T-helper 17 cell (primary cell): ENCODE measurements at regions not wholly inside any gene's neighbourhood (a gene's known extent, or its start where the extent isn't known, plus 50 kb on each side); places are given as distances from the start of the nearest gene placed in this dataset.
"Not testable (repeated sequence)": the region's sequence is repeated elsewhere in the genome, so short reads cannot be mapped to it uniquely, and the experiment has no call there.

Experiments
- ATAC-seq: fragments of 150-1000 bp; cut with Tn5 transposase; 2 replicates; pipeline ENCODE4 v1.10.0; 2021; ENCODE audit warnings: mild to moderate bottlenecking, moderate library complexity
- DNase-seq, 3 donors: peaks; one replicate each; pipeline versions ENCODE4 v3.0.0 to v3.0.0-alpha.2; 2020 to 2021
- H3K9me3 ChIP-seq: one replicate; pipeline ENCODE4 v1.7.0; 2013; ENCODE audit warnings: low read length, mild to moderate bottlenecking; ENCODE audit not compliant: control insufficient read depth, poor library complexity, severe bottlenecking
- H3K27ac Mint-ChIP-seq: one replicate; pipeline ENCODE4 v1.8.0; 2022; ENCODE audit warnings: mild to moderate bottlenecking, moderate library complexity, mixed read lengths
- H3K27me3 Mint-ChIP-seq: one replicate; pipeline ENCODE4 v1.8.0; 2022; ENCODE audit warnings: mixed read lengths
- H3K36me3 Mint-ChIP-seq: one replicate; pipeline ENCODE4 v1.8.0; 2022; ENCODE audit warnings: low read depth, mixed read lengths
- H3K4me1 Mint-ChIP-seq: one replicate; pipeline ENCODE4 v1.8.0; 2022; ENCODE audit warnings: mild to moderate bottlenecking, mixed read lengths
- H3K4me3 Mint-ChIP-seq: one replicate; pipeline ENCODE4 v1.8.0; 2022; ENCODE audit warnings: mild to moderate bottlenecking, moderate library complexity, mixed read lengths

- no peaks in the 10 kb centered on the region for H3K27me3 Mint-ChIP-seq
- H3K36me3 Mint-ChIP-seq: no peaks in the 10 kb centered on the region
These were observed 142.2 kb upstream of the DDHD1 start for GRCh38 chr14:53295372-53295771.

GRCh38 chr14:53286301-53286700, 133.2 kb upstream of the DDHD1 start:
- H3K27me3 Mint-ChIP-seq: no peaks in the 10 kb centered on the region
- H3K36me3 Mint-ChIP-seq: no peaks in the 10 kb centered on the region
- DNase-seq: no peak
- H3K4me1 Mint-ChIP-seq: no peaks in the 10 kb centered on the region
- no peak overlapping the region for H3K4me3 Mint-ChIP-seq
- no peaks in the 10 kb centered on the region for H3K9me3 ChIP-seq
- ATAC-seq: no peak
- no peak overlapping the region for H3K27ac Mint-ChIP-seq

More at GRCh38 chr14:53295372-53295771, 142.2 kb upstream of the DDHD1 start:
- H3K9me3 ChIP-seq: no peaks in the 10 kb centered on the region
- Mint-ChIP-seq H3K4me3 (no peak overlapping the region), H3K4me1 (no peaks in the 10 kb centered on the region), H3K27ac (no peak overlapping the region)
- no peak for ATAC-seq
- DNase-seq: no peak

GRCh38 chr14:53285821-53286220, 132.7 kb upstream of the DDHD1 start:
- Mint-ChIP-seq H3K36me3 (no peaks in the 10 kb centered on the region), H3K4me3 (no peak overlapping the region), H3K27me3 (no peaks in the 10 kb centered on the region), H3K27ac (no peak overlapping the region), H3K4me1 (no peaks in the 10 kb centered on the region)
- H3K9me3 ChIP-seq: no peaks in the 10 kb centered on the region
- ATAC-seq (no peak), DNase-seq (no peak)

- Mint-ChIP-seq H3K27ac (no peak overlapping the region), H3K4me3 (no peak overlapping the region), H3K36me3 (no peaks in the 10 kb centered on the region), H3K4me1 (no peaks in the 10 kb centered on the region), H3K27me3 (no peaks in the 10 kb centered on the region)
- H3K9me3 ChIP-seq: no peaks in the 10 kb centered on the region
- DNase-seq: no peak
- no peak for ATAC-seq
These were observed 131.9 kb upstream of the DDHD1 start for GRCh38 chr14:53285064-53285463.

GRCh38 chr14:53278602-53279506, 125.7 kb upstream of the DDHD1 start:
- H3K4me1 Mint-ChIP-seq: no peaks in the 10 kb centered on the region
- no peak overlapping the region for H3K4me3 Mint-ChIP-seq
- H3K9me3 ChIP-seq: no peaks in the 10 kb centered on the region
- H3K27me3 Mint-ChIP-seq: no peaks in the 10 kb centered on the region
- H3K36me3 Mint-ChIP-seq: no peaks in the 10 kb centered on the region
- ATAC-seq: no peak
- H3K27ac Mint-ChIP-seq: no peak overlapping the region
- no peak for DNase-seq

DNA sequence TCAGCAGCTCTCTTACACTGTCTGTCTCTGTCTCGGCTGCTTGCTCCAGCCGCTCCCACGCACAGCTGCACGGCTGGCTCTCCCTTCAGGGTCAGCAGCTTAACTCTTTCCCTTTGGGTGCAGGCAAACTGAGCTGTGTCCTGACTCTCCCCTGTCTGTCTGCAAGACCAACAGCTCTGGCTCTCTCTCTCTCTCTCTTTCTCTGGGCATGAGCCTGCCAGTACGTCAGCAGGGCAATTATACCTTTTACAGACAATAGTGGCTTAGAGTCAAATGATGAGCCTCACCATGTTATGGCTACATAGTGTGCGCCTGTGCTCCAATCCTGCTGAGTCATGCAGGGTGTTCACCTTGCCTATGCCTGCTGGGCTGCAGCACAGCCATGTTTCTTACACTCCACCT, 120.5 kb upstream of the DDHD1 start:
- Mint-ChIP-seq H3K36me3 (no peaks in the 10 kb centered on the region), H3K27ac (no peak overlapping the region), H3K4me1 (no peaks in the 10 kb centered on the region), H3K27me3 (no peaks in the 10 kb centered on the region), H3K4me3 (no peak overlapping the region)
- H3K9me3 ChIP-seq: no peaks in the 10 kb centered on the region
- ATAC-seq: no peak
- no peak for DNase-seq

DNA sequence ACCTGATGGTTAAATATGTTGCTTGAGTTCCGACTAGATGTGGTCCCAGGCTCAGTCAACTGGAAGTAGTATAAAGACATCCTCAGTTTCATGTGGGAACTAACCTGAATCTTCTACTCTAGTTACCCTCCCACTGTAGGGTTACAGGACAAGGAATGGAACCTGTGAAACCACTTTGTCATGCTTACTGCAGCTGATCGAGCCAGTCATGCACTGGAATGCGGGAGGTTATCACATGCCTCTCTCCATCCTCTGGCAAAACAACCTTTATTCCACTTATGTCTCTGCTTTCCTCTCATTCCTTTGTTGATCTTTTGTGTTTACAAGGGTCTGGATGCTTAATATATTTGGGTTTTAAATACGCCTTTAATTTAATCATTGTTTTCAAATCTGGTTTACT, 111.9 kb upstream of the DDHD1 start:
- Mint-ChIP-seq H3K4me3 (no peak overlapping the region), H3K4me1 (no peaks in the 10 kb centered on the region), H3K27ac (no peak overlapping the region), H3K27me3 (no peaks in the 10 kb centered on the region), H3K36me3 (no peaks in the 10 kb centered on the region)
- no peaks in the 10 kb centered on the region for H3K9me3 ChIP-seq
- no peak for DNase-seq
- ATAC-seq: no peak

DNA sequence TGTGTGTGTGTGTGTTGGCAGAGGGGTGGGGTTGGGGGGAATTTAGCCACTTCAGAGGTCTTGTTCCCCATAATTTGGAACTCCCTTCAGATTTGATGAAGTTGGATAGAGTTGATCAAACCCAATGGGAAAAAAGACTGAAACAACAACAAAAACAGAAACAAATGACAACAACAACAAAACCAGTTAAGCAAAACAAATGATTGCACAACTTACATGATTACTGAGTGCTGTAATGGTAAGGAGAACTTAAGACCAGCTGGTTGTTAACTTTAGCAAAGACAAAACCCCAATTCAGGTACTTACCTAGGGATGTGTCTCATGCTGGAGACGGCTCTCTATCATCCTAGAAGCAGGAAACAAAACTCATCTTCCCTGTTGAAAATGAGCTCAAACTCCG, 107.8 kb upstream of the DDHD1 start:
- H3K9me3 ChIP-seq: no peaks in the 10 kb centered on the region
- H3K27me3 Mint-ChIP-seq: no peaks in the 10 kb centered on the region
- H3K4me1 Mint-ChIP-seq: no peaks in the 10 kb centered on the region
- H3K36me3 Mint-ChIP-seq: no peaks in the 10 kb centered on the region
- ATAC-seq (no peak), DNase-seq (no peak)
- no peak overlapping the region for H3K4me3 Mint-ChIP-seq
- H3K27ac Mint-ChIP-seq: no peak overlapping the region

GRCh38 chr14:53260286-53260685, 107.2 kb upstream of the DDHD1 start:
- ATAC-seq (no peak), DNase-seq (no peak)
- H3K4me1 Mint-ChIP-seq: no peaks in the 10 kb centered on the region
- H3K4me3 Mint-ChIP-seq: no peak overlapping the region
- no peaks in the 10 kb centered on the region for H3K9me3 ChIP-seq
- H3K27me3 Mint-ChIP-seq: no peaks in the 10 kb centered on the region
- H3K27ac Mint-ChIP-seq: no peak overlapping the region
- H3K36me3 Mint-ChIP-seq: no peaks in the 10 kb centered on the region

- DNase-seq (no peak), ATAC-seq (no peak)
- Mint-ChIP-seq H3K4me3 (no peak overlapping the region), H3K27ac (no peak overlapping the region), H3K4me1 (no peaks in the 10 kb centered on the region), H3K27me3 (no peaks in the 10 kb centered on the region), H3K36me3 (peaks cover 3% of the 10 kb centered on the region)
- no peaks in the 10 kb centered on the region for H3K9me3 ChIP-seq
These were observed 99.0 kb upstream of the DDHD1 start for GRCh38 chr14:53252141-53252540.

GRCh38 chr14:53249059-53249458, 95.9 kb upstream of the DDHD1 start:
- Mint-ChIP-seq H3K4me3 (no peak overlapping the region), H3K27ac (no peak overlapping the region), H3K36me3 (peaks cover under 1% of the 10 kb centered on the region), H3K27me3 (no peaks in the 10 kb centered on the region), H3K4me1 (no peaks in the 10 kb centered on the region)
- ATAC-seq: no peak
- no peak for DNase-seq
- no peaks in the 10 kb centered on the region for H3K9me3 ChIP-seq

GRCh38 chr14:53247596-53248370, 94.7 kb upstream of the DDHD1 start:
- H3K27ac Mint-ChIP-seq: no peak overlapping the region
- no peak for DNase-seq
- no peak overlapping the region for H3K4me3 Mint-ChIP-seq
- no peaks in the 10 kb centered on the region for H3K4me1 Mint-ChIP-seq
- H3K36me3 Mint-ChIP-seq: no peaks in the 10 kb centered on the region
- no peaks in the 10 kb centered on the region for H3K9me3 ChIP-seq
- no peak for ATAC-seq
- H3K27me3 Mint-ChIP-seq: no peaks in the 10 kb centered on the region

GRCh38 chr14:53242898-53243297, 89.8 kb upstream of the DDHD1 start:
- H3K27me3 Mint-ChIP-seq, H3K4me3 Mint-ChIP-seq, H3K4me1 Mint-ChIP-seq, H3K27ac Mint-ChIP-seq, H3K9me3 ChIP-seq, ATAC-seq, H3K36me3 Mint-ChIP-seq, DNase-seq: not testable (repeated sequence)
